ENCODE measurements at regions not wholly inside any gene's neighbourhood (a gene's known extent, or its start where the extent isn't known, plus 50 kb on each side); places are given as distances from the start of the nearest gene placed in this dataset.
"Not testable (repeated sequence)": the region's sequence is repeated elsewhere in the genome, so short reads cannot be mapped to it uniquely, and the experiment has no call there.

DNA sequence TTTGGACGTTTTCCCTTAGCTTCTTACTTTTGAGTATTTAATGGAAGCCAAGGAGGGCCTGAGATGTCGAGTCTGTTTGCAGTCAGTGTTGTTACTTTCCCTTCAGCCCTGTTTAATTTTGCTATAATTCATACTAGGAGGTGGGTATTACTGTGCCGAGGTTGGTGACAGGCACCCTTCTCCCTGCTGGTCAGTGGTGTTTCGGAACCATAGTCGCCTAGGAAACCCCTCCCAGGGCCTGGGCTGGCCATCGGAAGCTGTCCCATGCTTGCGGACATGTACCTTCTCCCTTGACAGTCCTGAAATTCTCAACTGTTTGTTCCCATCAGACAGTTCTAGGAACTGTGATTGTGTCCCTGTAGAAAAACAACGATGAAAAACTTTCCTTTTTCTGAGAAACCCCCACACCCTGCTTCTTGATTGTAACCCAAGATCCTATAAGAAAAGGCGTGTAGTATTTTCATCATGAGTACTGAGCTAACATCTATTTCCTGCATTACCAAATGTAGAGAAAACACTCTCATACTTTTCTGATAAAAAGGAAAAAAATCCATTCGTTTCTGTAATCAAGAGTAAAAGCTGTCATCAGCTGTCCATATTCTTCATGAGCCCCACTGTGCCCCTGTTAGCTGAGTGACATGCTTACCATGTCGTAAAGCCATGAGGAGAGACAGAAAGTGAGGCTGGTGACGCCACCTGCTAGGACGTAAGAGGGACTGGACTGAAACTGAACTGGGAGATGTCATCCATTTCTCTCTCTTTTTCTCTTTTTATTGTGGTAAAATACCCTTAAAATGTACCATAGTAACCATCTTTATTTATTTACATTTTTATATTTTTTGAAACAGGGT is 424.7 kb upstream of the AMELY start:
- no peak for DNase-seq (ENCODE audit: low read depth)
- no peak overlapping the region for H3K4me3 ChIP-seq (ENCODE audit: low read depth, low read length)
- TF ChIP-seq CTCF (conservative IDR thresholded peaks at IDR 0.05; ENCODE audit: low read depth, low read length), result no peak

DNA sequence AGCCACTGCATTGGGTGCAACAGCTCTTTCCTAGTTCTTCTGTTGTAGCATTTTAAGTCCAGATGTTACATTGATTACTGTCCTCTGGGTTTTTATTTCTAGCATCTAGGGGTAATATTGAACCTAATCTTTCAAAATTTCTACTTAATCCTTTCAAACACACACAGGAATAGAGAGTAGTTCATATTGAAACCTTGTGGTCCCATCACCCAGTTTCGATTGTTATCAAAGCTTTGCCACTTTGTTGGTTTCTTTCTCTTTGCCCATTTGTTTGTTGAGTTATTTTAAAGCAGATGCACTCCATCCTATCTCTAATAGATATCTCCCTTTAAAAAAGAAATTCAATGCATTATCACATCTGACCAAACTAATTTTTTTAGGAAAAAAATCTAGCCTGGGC is 422.9 kb upstream of the AMELY start:
- no peak for DNase-seq (ENCODE audit: low read depth)
- no peak for TF ChIP-seq CTCF (conservative IDR thresholded peaks at IDR 0.05; ENCODE audit: low read depth, low read length)
- no peak overlapping the region for H3K4me3 ChIP-seq (ENCODE audit: low read depth, low read length)

- no peak overlapping the region for H3K4me3 ChIP-seq (ENCODE audit: low read depth, low read length)
- no peak for DNase-seq (ENCODE audit: low read depth)
- TF ChIP-seq CTCF (conservative IDR thresholded peaks at IDR 0.05; ENCODE audit: low read depth, low read length), result no peak
Observed at GRCh38 chrY:7326296-7327246, 415.0 kb upstream of the AMELY start.

DNA sequence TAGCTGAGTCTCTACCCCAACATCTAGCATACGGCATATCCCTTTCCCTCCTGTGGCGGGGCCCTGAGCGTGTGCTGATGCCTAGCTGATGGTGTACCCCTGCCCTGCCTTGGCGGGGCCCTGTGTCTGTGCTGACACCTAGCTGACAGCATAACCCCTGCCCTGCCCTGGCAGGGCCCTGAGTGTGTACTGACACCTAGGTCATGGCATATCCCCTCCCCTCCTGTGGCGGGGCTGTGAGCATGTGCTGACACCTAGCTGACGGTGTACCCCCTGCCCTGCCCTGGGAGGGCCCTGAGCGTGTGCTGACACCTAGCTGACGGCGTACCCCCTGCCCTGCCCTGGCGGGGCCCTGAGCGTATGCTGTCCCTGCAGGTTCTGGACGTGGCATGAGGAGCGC is 414.0 kb upstream of the AMELY start:
- H3K4me3 ChIP-seq (ENCODE audit: low read depth, low read length), result no peak overlapping the region
- no peak for DNase-seq (ENCODE audit: low read depth)
- TF ChIP-seq CTCF (conservative IDR thresholded peaks at IDR 0.05; ENCODE audit: low read depth, low read length), result no peak

DNA sequence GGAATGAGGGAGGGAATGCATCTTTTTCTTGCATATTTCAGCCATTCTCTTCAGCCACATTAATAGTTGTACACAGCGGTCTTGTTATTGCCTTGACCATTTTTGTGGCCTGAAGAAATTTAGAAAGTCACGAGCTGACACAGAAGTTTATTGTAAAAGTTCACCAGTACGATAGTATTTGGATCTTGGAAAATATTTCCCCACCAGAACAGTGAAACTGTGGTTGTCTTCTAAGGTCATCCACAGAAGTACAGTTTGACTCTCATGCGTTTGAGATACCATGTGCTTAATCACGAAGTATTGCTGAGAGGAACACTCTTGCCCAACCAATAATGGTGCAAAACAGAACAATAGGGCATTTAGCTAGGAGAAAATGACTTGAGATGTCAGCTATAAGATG is 409.2 kb upstream of the AMELY start:
- DNase-seq (ENCODE audit: low read depth), result no peak
- TF ChIP-seq CTCF (conservative IDR thresholded peaks at IDR 0.05; ENCODE audit: low read depth, low read length), result no peak
- no peak overlapping the region for H3K4me3 ChIP-seq (ENCODE audit: low read depth, low read length)

- DNase-seq (ENCODE audit: low read depth); H3K4me3 ChIP-seq (ENCODE audit: low read depth, low read length): not testable (repeated sequence)
Observed at GRCh38 chrY:7320171-7320570, 408.6 kb upstream of the AMELY start.

DNA sequence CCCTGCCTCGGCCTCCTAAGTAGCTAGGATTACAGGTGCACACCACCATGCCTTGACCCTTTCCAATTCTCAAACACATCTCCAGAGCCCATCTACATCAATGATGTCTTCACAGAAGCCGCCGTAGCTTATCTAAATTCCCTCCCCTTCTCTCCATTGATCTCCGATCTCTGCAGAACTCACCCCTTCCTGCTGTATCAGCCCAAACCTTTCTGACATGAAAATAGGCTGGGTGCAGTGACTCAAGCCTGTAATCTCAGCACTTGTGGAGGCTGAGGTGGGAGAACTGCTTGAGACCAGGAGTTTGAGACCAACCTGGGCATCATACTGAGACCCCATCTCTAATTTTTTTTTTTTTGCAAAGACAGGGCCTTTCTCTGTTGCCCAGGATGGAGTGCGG is 406.6 kb upstream of the AMELY start:
- no peak for DNase-seq (ENCODE audit: low read depth)
- TF ChIP-seq CTCF (conservative IDR thresholded peaks at IDR 0.05; ENCODE audit: low read depth, low read length), result no peak
- H3K4me3 ChIP-seq (ENCODE audit: low read depth, low read length), result no peak overlapping the region
